Activated T-cell treated with anti-CD3 and anti-CD28 coated beads for 1 hour (primary cell): ENCODE measurements at regions not wholly inside any gene's neighbourhood (a gene's known extent, or its start where the extent isn't known, plus 50 kb on each side); places are given as distances from the start of the nearest gene placed in this dataset.

Source experiments
- DNase-seq: peaks from one replicate; pipeline ENCODE4 v3.0.0-alpha.2; 2020; ENCODE audit warnings: low read depth

DNA sequence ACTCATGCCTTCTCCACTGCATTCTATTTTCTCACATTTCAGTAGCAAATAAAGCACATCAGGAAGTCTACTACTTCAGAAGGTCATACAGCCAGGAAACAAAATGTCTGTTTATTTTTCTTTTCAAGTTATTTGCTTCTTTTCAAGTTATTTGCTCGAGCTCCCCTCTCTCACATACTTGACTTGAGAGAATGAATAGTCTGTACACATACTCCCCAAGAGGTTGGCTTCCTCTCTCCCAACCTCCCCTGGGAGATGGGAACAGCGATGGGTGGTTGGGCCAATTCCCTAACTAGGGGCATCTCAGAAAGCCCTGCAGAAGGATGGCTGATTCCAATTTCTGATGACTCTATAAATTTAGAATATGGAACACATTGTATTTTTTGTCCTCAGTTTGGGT is 64.7 kb upstream of the PTPN13 start:
- DNase-seq: no peak

DNA sequence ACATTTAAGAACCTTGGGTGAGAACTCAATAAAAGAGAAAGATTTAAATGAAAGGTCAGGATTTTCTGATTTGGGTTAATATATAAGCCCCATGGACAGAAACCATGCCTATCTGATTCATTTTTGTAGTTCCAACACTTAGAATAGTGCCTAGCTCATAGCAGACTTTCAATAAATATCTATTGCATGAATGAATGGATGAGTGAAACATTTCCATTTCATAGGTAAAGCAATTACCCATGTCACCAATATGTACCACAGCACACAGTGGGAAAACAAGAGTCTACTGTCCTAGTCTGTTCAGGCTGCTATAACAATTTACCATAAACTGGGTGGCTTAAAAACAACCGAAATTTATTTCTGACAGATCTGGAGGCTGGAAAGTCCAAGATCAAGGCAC is 63.9 kb upstream of the PTPN13 start:
- DNase-seq: no peak

GRCh38 chr4:86531440-86531839 is 62.7 kb upstream of the PTPN13 start:
- no peak for DNase-seq

DNA sequence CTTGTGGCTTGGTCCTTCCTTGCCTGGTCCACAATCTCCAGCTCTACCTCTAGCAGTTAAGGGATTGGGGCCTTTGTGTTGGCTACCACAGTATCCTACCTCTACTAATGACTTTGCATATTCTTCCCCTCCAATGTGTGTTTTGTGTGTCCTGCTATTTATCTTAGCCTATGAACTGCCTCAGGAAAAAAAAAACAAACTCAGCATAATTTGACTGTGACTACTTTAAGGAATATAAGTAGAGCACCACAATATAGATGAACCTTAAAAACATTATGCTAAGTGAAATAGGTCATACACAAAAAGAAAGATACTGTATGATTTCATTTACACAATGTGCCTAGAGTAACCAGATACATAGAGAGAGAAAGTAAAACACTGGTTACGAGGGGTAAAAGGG is 61.3 kb upstream of the PTPN13 start:
- no peak for DNase-seq

DNA sequence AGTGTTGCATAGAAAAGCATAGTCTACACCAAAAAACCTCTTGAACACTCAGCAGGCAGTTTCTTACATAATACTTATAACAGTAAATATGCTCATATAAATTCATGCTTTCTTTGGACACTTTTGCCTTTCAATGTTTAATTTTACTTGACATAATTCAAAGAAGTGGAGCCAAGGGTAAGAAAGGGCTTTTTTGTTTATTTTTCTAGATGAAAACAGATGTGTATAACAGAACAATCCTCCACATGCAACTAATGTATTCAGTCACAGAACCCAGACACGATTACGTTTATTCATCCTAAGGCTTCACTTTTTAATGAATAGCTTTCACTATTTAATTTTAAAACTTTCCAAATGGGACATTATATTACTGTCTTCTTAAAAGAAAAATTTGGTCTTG is 58.0 kb upstream of the PTPN13 start:
- DNase-seq: no peak

- DNase-seq: no peak
Measured at GRCh38 chr4:86542319-86543027, 51.6 kb upstream of the PTPN13 start.

DNA sequence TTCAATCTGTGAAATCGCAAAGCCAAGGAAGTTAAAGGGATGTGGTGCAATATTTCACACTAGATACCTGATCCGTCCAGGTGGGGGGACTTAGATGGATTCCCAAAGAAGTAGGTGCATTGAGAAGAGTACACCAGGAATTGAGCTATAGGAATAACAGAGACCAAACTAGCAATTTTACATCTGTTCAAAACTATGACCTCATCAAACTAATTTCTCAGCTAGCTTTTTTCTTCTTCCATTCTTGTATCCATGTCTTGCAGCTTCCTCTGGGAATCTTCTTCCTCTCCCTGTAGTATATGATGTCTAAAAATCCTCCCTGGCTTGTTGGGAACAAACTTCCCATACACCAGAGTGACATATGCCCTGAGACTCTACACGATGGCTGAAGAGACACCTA is 51.0 kb upstream of the PTPN13 start:
- no peak for DNase-seq

DNA sequence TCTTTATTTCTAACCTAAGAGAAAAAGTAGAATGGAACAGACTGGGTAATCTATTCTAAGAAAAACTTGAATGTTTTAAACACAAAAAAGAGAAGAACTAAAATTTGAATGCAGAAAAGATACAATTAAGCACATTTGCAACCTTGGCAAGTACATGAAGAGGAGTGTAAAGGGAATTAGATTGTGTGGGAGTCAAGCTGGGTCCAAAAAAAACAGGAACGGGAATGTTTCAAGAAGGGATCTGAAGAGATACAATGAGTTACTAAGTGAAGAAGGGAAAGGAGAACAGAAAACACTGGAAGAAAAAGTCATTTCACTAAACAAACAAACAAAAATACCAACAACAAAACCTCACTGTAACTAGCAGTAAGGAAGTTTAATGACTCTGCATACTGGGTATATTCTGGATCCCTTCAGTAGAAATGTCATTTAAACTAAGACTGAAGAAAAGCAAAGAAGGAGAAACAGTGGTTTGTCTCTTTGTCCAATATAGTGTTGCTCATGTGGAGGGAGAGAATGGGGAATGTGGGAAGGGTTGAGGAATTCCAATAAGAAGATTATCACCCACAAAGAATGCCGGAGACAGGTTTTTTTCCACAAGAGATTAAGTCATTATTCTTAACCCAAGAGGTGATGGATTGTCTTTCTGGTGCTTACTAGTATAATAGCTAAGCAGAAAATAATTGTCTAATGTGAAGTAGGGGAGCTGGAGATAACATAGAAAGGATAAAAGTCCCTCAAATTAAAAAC is 50.4 kb upstream of the PTPN13 start:
- no peak for DNase-seq

DNA sequence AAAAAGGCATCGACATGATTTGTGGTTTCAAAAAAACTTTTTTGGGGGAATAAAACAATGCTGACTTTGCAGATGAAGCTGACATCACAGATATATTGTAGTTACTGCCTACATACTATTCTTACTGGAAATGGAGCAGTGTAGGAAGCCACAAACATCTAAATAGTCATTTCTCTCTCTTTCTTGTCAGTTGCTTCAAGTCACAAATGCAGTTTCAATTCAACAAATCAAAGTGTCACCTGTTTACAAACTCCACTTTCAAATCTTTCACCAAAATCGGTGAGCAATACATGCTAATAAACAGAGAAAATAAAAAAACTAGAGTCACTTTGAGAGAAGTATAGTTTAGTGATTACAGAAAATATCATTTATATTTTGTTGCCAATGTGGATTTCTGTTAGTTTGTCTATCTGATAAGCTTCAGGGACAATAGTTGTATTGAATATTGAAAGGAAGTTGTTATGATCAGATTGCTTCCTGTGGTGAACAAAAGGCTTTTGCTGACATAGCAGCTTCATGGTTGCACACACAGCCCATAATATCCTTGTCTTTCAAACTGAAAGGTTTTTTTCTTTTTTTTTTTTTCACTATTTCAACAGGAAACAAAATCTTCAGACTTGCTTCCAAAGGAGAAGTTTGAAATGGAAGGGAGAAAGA is 49.7 kb upstream of the PTPN13 start:
- no peak for DNase-seq
